OCI-LY7 (cell line): ENCODE measurements at regions not wholly inside any gene's neighbourhood (a gene's known extent, or its start where the extent isn't known, plus 50 kb on each side); places are given as distances from the start of the nearest gene placed in this dataset.

Experiments used
- BruUV-seq: library from RNA; stranded (reverse); fragments of 400-500 nt; replicated peaks from 2 replicates; lab custom pipeline; 2021; lab: Mats Ljungman, UMichigan
- CTCF ChIA-PET: fragments of 300-600 bp; sonication (Branson Sonifier 250); formaldehyde crosslinking; loops from one replicate; lab custom pipeline; 2022; ENCODE audit warnings: antibody characterized with exemption; ENCODE audit not compliant: unreplicated experiment; lab: Charles Lee
- POLR2A ChIA-PET: fragments of 300-600 bp; sonication (Branson Sonifier 250); formaldehyde crosslinking; loops from one replicate; lab custom pipeline; 2022; ENCODE audit warnings: antibody characterized with exemption; lab: Charles Lee
- DNase-seq: peaks from one replicate; pipeline ENCODE4 v3.0.0-alpha.2; 2015; ENCODE audit warnings: low spot score
- H2AFZ ChIP-seq: fragments of 200-600 bp; sonication (generic), shearing (Covaris generic); 2 replicates; pipeline ENCODE4 v1.6.1; 2014; ENCODE audit warnings: mild to moderate bottlenecking, antibody characterized with exemption, low read length, moderate library complexity
- H3K27ac ChIP-seq: fragments of 200-600 bp; sonication (generic); 2 replicates; pipeline ENCODE4 v1.5.1; 2014; ENCODE audit warnings: mixed run types, low read depth, mild to moderate bottlenecking, moderate library complexity, low read length, inconsistent platforms; ENCODE audit not compliant: poor library complexity, severe bottlenecking
- H3K36me3 ChIP-seq: fragments of 200-600 bp; sonication (generic); 2 replicates; pipeline ENCODE4 v1.6.1; 2014; ENCODE audit warnings: mild to moderate bottlenecking, antibody characterized with exemption, low read length, moderate library complexity, mixed read lengths; ENCODE audit not compliant: insufficient read depth
- H3K4me1 ChIP-seq: fragments of 200-600 bp; sonication (generic); 2 replicates; pipeline ENCODE4 v1.5.1; 2014; ENCODE audit warnings: mild to moderate bottlenecking, low read length; ENCODE audit not compliant: insufficient read depth, poor library complexity, severe bottlenecking
- H3K4me2 ChIP-seq: fragments of 200-600 bp; sonication (generic); 2 replicates; pipeline ENCODE4 v1.6.1; 2014; ENCODE audit warnings: mild to moderate bottlenecking, low read length
- H3K4me3 ChIP-seq: fragments of 200-600 bp; sonication (generic); 2 replicates; pipeline ENCODE4 v1.5.1; 2014; ENCODE audit warnings: mild to moderate bottlenecking, low read depth, low read length; ENCODE audit not compliant: poor library complexity, severe bottlenecking
- H3K79me2 ChIP-seq: fragments of 200-600 bp; sonication (generic); 2 replicates; pipeline ENCODE4 v1.6.1; 2016; ENCODE audit warnings: low read depth, mild to moderate bottlenecking, low read length, moderate library complexity, mixed read lengths; ENCODE audit not compliant: insufficient read depth
- H3K9me2 ChIP-seq: fragments of 200-600 bp; sonication (generic); 2 replicates; pipeline ENCODE4 v1.6.1; 2016; ENCODE audit warnings: mild to moderate bottlenecking, low read length, mixed read lengths; ENCODE audit not compliant: insufficient read depth
- H3K9me3 ChIP-seq: fragments of 200-600 bp; sonication (generic); 2 replicates; pipeline ENCODE4 v1.6.1; 2014; ENCODE audit warnings: mild to moderate bottlenecking, mixed run types, low read length, mixed read lengths
- H4K20me1 ChIP-seq: fragments of 200-600 bp; sonication (generic); 2 replicates; pipeline ENCODE4 v1.6.1; 2014; ENCODE audit warnings: mild to moderate bottlenecking, antibody characterized with exemption, low read length, moderate library complexity, mixed read lengths; ENCODE audit not compliant: insufficient read depth
- CTCF ChIP-seq: fragments of 200-600 bp; sonication (generic); conservative IDR thresholded peaks from 2 replicates; pipeline ENCODE4 v1.5.1; 2014; ENCODE audit warnings: mild to moderate bottlenecking, antibody characterized with exemption, low read length, moderate library complexity, mixed read lengths
- EZH2phosphoT487 ChIP-seq: fragments of 200-600 bp; sonication (generic); IDR thresholded peaks from 2 replicates; pipeline ENCODE4 v1.6.1; 2018; ENCODE audit warnings: low read depth, borderline replicate concordance, mild to moderate bottlenecking, mixed run types, antibody characterized with exemption, low read length, moderate library complexity, mixed read lengths
- intact Hi-C: fragments of 100-400 bp; cut with micrococcal nuclease; formaldehyde crosslinking; loops from one replicate; pipeline ENCODE4 v1.10.0; 2022; ENCODE audit not compliant: unreplicated experiment

GRCh38 chr2:147492471-147492870, 352.4 kb upstream of the ACVR2A start:
- no peaks in the 10 kb centered on the region for H3K9me3 ChIP-seq
- BruUV-seq, result no TSS peak
- H2AFZ ChIP-seq, result no peak overlapping the region
- H3K4me1 ChIP-seq, result no peaks in the 10 kb centered on the region
- no peaks in the 10 kb centered on the region for H3K9me2 ChIP-seq
- TF ChIP-seq EZH2phosphoT487 (no peak), CTCF (no peak)
- H4K20me1 ChIP-seq, result no peaks in the 10 kb centered on the region
- no peaks in the 10 kb centered on the region for H3K79me2 ChIP-seq
- POLR2A ChIA-PET, result no interaction called here
- intact Hi-C loops, result no loop called here
- H3K4me3 ChIP-seq, result no peak overlapping the region
- H3K36me3 ChIP-seq, result no peaks in the 10 kb centered on the region
- DNase-seq, result no peak
- CTCF ChIA-PET, result no interaction called here
- no peak overlapping the region for H3K4me2 ChIP-seq
- H3K27ac ChIP-seq, result no peak overlapping the region

- Histone ChIP-seq H4K20me1 (no peaks in the 10 kb centered on the region), H2AFZ (no peak overlapping the region), H3K4me3 (no peak overlapping the region), H3K9me3 (no peaks in the 10 kb centered on the region), H3K4me2 (no peak overlapping the region), H3K9me2 (no peaks in the 10 kb centered on the region), H3K27ac (no peak overlapping the region), H3K4me1 (no peaks in the 10 kb centered on the region), H3K79me2 (no peaks in the 10 kb centered on the region), H3K36me3 (no peaks in the 10 kb centered on the region)
- CTCF ChIA-PET, result no interaction called here
- no peak for DNase-seq
- no TSS peak for BruUV-seq
- POLR2A ChIA-PET, result no interaction called here
- TF ChIP-seq CTCF (no peak), EZH2phosphoT487 (no peak)
- intact Hi-C loops, result no loop called here
Observed at GRCh38 chr2:147491506-147491905, 353.3 kb upstream of the ACVR2A start.

- no peak for TF ChIP-seq CTCF
- TF ChIP-seq EZH2phosphoT487, result no peak
- H3K4me3 ChIP-seq, result no peak overlapping the region
- ChIA-PET CTCF (no interaction called here), POLR2A (no interaction called here)
- no peaks in the 10 kb centered on the region for H3K4me1 ChIP-seq
- H3K4me2 ChIP-seq, result no peak overlapping the region
- H3K27ac ChIP-seq, result no peak overlapping the region
- no peaks in the 10 kb centered on the region for H4K20me1 ChIP-seq
- no peaks in the 10 kb centered on the region for H3K36me3 ChIP-seq
- DNase-seq, result no peak
- H3K9me2 ChIP-seq, result no peaks in the 10 kb centered on the region
- no peaks in the 10 kb centered on the region for H3K9me3 ChIP-seq
- no TSS peak for BruUV-seq
- no peaks in the 10 kb centered on the region for H3K79me2 ChIP-seq
- no peak overlapping the region for H2AFZ ChIP-seq
- intact Hi-C loops, result no loop called here
Observed at GRCh38 chr2:147490401-147491261, 354.2 kb upstream of the ACVR2A start.
